ENCODE measurements at regions not wholly inside any gene's neighbourhood (a gene's known extent, or its start where the extent isn't known, plus 50 kb on each side); places are given as distances from the start of the nearest gene placed in this dataset.

DNA sequence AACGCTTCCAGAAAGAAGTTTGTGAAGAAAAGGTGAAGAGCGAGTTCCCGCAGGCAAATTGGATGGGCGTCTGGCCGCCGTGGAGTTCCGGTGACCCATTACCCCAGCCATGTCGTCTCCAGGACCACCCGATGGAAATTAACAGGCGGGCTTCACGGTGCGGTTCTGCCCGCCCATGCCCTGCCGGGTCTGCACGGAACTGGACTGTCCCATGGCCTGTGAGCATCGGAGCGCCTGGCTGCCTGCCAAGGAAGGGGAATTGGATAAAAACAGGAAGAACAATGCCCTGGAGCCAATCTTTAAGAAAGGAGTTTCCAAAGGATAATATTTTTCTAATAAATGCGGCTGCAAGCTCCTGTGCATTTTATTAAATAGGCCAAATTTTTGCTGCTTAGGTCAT is 319.8 kb upstream of the SLC7A11 start:
- TF ChIP-seq, protein P1, sequence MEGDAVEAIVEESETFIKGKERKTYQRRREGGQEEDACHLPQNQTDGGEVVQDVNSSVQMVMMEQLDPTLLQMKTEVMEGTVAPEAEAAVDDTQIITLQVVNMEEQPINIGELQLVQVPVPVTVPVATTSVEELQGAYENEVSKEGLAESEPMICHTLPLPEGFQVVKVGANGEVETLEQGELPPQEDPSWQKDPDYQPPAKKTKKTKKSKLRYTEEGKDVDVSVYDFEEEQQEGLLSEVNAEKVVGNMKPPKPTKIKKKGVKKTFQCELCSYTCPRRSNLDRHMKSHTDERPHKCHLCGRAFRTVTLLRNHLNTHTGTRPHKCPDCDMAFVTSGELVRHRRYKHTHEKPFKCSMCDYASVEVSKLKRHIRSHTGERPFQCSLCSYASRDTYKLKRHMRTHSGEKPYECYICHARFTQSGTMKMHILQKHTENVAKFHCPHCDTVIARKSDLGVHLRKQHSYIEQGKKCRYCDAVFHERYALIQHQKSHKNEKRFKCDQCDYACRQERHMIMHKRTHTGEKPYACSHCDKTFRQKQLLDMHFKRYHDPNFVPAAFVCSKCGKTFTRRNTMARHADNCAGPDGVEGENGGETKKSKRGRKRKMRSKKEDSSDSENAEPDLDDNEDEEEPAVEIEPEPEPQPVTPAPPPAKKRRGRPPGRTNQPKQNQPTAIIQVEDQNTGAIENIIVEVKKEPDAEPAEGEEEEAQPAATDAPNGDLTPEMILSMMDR (IDR thresholded peaks at IDR 0.05): no peak
- no peak for TF ChIP-seq POLR2A (IDR thresholded peaks at IDR 0.05)
